Activated T-helper 1 cell treated with anti-CD3 and anti-CD28 coated beads, Interleukin-2, amount 50 U/mL, for 16 hours (primary cell): ENCODE measurements at regions not wholly inside any gene's neighbourhood (a gene's known extent, or its start where the extent isn't known, plus 50 kb on each side); places are given as distances from the start of the nearest gene placed in this dataset.
"Not testable (repeated sequence)": the region's sequence is repeated elsewhere in the genome, so short reads cannot be mapped to it uniquely, and the experiment has no call there.

Experiments
- DNase-seq, 2 donors: peaks; one replicate each; pipeline ENCODE4 v3.0.0-alpha.2; 2020; ENCODE audit warnings: low read depth in 1 of 2, low spot score in 1 of 2

GRCh38 chr1:67528141-67528540 lies 97.9 kb upstream of the SERBP1 start:
- DNase-seq, result no peak

- no peak for DNase-seq
Observed at GRCh38 chr1:67530071-67530470, 99.9 kb upstream of the SERBP1 start.

- DNase-seq, result no peak
Observed at GRCh38 chr1:67532452-67533216, 102.4 kb upstream of the SERBP1 start.

- DNase-seq, result no peak
Observed at GRCh38 chr1:67534627-67535065, 104.4 kb upstream of the SERBP1 start.

GRCh38 chr1:67535474-67535873 lies 105.3 kb upstream of the SERBP1 start:
- DNase-seq, result peak in 1 of 2 donors; percentile 3

DNA sequence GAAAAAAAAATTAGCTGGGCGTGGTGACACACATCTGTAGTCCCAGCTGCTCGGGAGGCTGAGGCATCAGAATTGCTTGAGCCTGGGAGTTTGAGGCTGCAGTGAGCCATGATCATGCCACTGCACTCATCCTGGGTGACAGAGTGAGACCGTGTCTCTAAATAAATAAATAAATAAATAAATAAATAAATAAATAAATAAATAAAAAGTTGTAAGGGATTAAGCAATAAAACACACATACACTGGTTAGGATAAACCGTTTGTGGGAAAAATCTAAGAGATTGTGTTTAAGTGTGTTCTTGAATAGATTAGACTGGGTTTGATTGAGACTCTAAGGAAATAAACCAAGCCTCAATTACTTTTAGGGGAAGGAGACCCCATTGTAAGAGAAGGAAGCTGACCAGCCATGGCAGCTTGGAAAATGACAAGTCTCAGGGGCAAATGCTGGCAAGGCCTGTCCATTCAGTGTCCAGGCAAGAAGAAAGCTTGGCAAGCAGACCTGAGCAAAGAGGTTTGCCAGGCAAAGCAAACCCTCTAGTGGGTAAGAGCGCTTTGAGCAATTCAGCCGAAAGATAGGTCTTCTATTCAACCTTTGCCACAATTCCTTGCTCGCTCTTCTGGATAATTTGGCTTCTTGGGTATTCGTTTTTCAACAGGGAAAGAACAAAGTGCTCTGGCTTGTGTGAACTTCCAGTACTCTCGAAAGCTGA lies 106.9 kb upstream of the SERBP1 start:
- no peak for DNase-seq

DNA sequence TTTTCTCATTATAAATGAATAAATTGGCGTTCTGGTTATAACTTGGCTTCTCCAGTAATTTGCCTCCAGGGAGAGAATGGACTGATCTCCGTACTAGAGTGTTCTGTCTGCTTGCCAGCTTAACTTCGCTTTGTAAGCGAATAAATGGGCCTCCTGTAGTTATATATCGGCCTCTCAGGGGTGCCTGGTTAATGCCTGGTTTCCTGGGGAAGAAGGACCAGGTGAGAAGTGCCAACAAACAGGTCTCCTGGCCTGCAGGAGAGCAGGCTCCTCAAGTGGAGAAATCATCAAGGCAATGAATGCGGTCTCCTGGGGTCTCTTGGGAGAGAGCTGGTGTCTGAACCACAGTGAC lies 107.4 kb upstream of the SERBP1 start:
- DNase-seq, result no peak

GRCh38 chr1:67540025-67540732 lies 110.0 kb upstream of the SERBP1 start:
- DNase-seq, result no peak

DNA sequence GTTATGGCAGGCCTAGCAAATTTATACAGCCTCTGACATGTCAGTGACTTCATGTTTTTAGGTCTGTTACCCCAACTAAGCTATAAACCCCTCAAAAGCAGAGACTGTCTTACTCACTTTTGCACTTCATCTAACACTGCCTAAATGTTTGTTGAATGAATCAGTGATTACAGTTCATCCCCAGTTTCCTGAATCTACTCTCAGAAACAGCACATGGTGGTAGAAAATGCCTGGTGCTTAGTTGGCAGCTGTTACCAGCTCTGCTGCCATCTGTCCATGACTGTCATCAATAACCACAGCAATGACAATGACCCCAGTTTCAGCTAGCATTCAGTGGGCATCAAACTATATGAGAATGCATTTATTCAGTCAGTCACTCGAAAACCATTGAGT lies 110.5 kb upstream of the SERBP1 start:
- no peak for DNase-seq

- DNase-seq, result no peak
Observed at GRCh38 chr1:67542747-67543146, 112.5 kb upstream of the SERBP1 start.

GRCh38 chr1:67544921-67545320 lies 114.7 kb upstream of the SERBP1 start:
- no peak for DNase-seq

DNA sequence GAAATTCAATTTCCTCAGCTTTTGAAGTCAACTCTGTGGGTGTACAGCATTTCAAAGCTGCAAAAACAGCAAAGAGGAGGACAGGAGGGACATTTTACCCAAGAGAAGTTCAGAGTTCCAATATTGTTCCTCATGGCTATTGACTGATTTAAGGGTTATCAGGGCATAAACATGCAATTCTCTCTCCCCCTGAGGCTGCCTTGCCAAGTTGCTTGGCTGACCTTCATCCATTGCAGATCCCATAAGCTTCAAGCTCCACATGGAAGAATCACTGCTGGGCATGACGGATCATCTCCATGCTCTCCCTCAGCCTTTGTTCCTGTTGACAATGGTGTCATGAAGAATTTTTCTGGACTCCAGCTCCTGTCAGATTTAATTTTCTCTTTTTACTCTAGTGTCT lies 115.2 kb upstream of the SERBP1 start:
- DNase-seq, result no peak

- no peak for DNase-seq
Observed at GRCh38 chr1:67551375-67551774, 121.2 kb upstream of the SERBP1 start.

- no peak for DNase-seq
Observed at GRCh38 chr1:67552336-67552759, 122.1 kb upstream of the SERBP1 start.

GRCh38 chr1:67554204-67554603 lies 124.0 kb upstream of the SERBP1 start:
- DNase-seq, result not testable (repeated sequence)

DNA sequence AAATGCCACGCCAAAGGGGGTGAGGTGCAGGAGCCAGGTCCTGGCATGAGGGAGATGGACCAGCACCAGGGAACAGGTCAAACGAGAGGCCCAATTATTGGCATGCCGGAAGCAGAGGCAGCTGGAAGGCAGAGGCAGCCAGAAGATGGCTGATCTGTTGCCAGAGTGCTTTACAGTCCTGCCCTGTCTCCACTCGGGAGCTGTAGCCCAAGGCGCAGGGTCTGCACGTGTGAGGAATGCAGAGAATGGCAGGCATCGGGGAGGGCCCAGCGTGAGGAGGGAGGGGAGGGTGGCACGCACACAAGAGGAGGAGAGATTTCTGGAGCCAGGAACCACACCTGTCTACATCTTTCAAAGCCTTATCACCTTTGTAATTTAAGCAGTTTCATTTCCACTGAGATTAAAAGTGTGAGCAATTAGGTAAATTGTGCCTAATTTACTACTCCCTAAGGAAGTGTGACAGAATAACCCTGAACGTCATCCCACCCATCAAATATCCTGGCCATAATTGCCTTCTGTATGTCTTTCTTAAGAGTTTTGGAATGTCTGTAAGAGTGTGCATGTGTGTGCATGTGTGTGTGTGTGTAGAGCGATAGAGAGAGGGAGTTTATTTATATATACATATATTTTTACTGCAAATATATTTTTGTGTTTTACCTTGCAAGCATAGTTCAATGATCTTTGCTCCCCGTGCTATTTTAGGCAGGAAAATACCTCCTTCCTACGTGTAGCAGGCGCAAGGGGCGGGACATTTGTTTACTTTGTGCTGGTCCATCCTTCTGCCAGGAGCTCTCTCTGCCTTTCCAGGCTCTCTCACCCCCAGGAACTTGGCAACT lies 125.5 kb upstream of the SERBP1 start:
- no peak for DNase-seq

- DNase-seq, result no peak
Observed at GRCh38 chr1:67556297-67556900, 126.2 kb upstream of the SERBP1 start.

- no peak for DNase-seq
Observed at GRCh38 chr1:67557696-67558448, 127.1 kb upstream of the GADD45A start.

- no peak for DNase-seq
Observed at GRCh38 chr1:67558449-67559193, 126.4 kb upstream of the GADD45A start.
